ENCODE measurements at regions not wholly inside any gene's neighbourhood (a gene's known extent, or its start where the extent isn't known, plus 50 kb on each side); places are given as distances from the start of the nearest gene placed in this dataset.

- no peaks in the 10 kb centered on the region for H3K36me3 Mint-ChIP-seq (ENCODE audit: low read depth)
- no peak overlapping the region for H3K27ac Mint-ChIP-seq
- no peaks in the 10 kb centered on the region for H3K36me3 ChIP-seq (ENCODE audit: insufficient read depth)
- no peak overlapping the region for H2AFZ ChIP-seq
- no peaks in the 10 kb centered on the region for H3K9me2 ChIP-seq (ENCODE audit: insufficient read depth)
- H3K4me1 ChIP-seq (ENCODE audit: insufficient read depth): peaks cover 19% of the 10 kb centered on the region
- no peaks in the 10 kb centered on the region for H4K20me1 ChIP-seq (replicated peaks; ENCODE audit: insufficient read depth)
- no peaks in the 10 kb centered on the region for H3F3A ChIP-seq (replicated peaks; ENCODE audit: low read depth)
- no peak for ATAC-seq
- H3K27me3 Mint-ChIP-seq (ENCODE audit: insufficient read depth, low read depth, poor library complexity): no peaks in the 10 kb centered on the region
- no peaks in the 10 kb centered on the region for H3K27me3 ChIP-seq (ENCODE audit: insufficient read depth)
- H3K27ac ChIP-seq (ENCODE audit: low read depth): no peak overlapping the region
- TF ChIP-seq ETS1 (IDR thresholded peaks at IDR 0.05): no peak
- TF ChIP-seq STAT1 (IDR thresholded peaks at IDR 0.05; ENCODE audit: unreplicated experiment): no peak
- no peak for TF ChIP-seq REST (IDR thresholded peaks at IDR 0.05; ENCODE audit: unreplicated experiment)
- no peak for TF ChIP-seq ZNF114 (CRISPR knock-in tag; IDR thresholded peaks at IDR 0.05)
- TF ChIP-seq CTCF (conservative IDR thresholded peaks at IDR 0.05; ENCODE audit: low read depth in 2 of 2): no peak
- no peak for TF ChIP-seq CREB1 (CRISPR knock-in tag; IDR thresholded peaks at IDR 0.05; ENCODE audit: low read depth)
- no peak for TF ChIP-seq EZH2 (IDR thresholded peaks at IDR 0.05; ENCODE audit: low read depth, unreplicated experiment)
- no peak for TF ChIP-seq EZH2phosphoT487 (IDR thresholded peaks at IDR 0.05; ENCODE audit: unreplicated experiment)
- TF ChIP-seq ZNF462 (CRISPR knock-in tag; IDR thresholded peaks at IDR 0.05): no peak
- no peak for TF ChIP-seq ZNF331 (CRISPR knock-in tag; IDR thresholded peaks at IDR 0.05; ENCODE audit: low read depth)
- no peak for TF ChIP-seq POLR2AphosphoS5 (IDR thresholded peaks at IDR 0.05; ENCODE audit: low read depth)
- TF ChIP-seq JUNB (IDR thresholded peaks at IDR 0.05; ENCODE audit: unreplicated experiment): no peak
- no peak for TF ChIP-seq NANOG (IDR thresholded peaks at IDR 0.05; ENCODE audit: borderline replicate concordance)
- peak; percentile 31 for DNase-seq (ENCODE audit: low spot score)
- no peak overlapping the region for H3K4me3 Mint-ChIP-seq
- 0 out of 2 replicates have a peak overlapping the region, but pooled peaks have one; percentile 30 for H3K4me2 ChIP-seq
- no peaks in the 10 kb centered on the region for H3K79me2 ChIP-seq (replicated peaks; ENCODE audit: insufficient read depth)
- H3K9me3 Mint-ChIP-seq: no peaks in the 10 kb centered on the region
- H3K4me3 ChIP-seq: no peak overlapping the region
- peaks cover 26% of the 10 kb centered on the region for H3K4me1 Mint-ChIP-seq
Measured at GRCh38 chr3:71838406-71838805, 53.5 kb upstream of the PROK2 start.
